HepG2 (cell line): ENCODE measurements at regions not wholly inside any gene's neighbourhood (a gene's known extent, or its start where the extent isn't known, plus 50 kb on each side); places are given as distances from the start of the nearest gene placed in this dataset.

Experiments
- ATAC-seq: fragments of 200-7000 bp; cut with Tn5 transposase; 3 replicates; pipeline ENCODE4 v1.9.1; 2020; ENCODE audit warnings: mild to moderate bottlenecking, moderate library complexity
- BruUV-seq: library from RNA; stranded (reverse); fragments of 400-500 nt; replicated peaks from 2 replicates; lab custom pipeline; 2021; lab: Mats Ljungman, UMichigan
- CTCF ChIA-PET: fragments of 300-600 bp; formaldehyde crosslinking; extraction: SDS; loops from one replicate; lab custom pipeline; 2021; ENCODE audit warnings: low total read pairs, inconsistent platforms, low intra/inter-chr PET ratio; lab: Yijun Ruan, JAX
- POLR2A ChIA-PET: fragments of 350-600 bp; sonication (Branson Sonifier 250); formaldehyde crosslinking; loops from one replicate; lab custom pipeline; 2020; ENCODE audit warnings: antibody characterized with exemption, inconsistent platforms; lab: Yijun Ruan, JAX
- DNase-seq: peaks from one replicate; pipeline ENCODE4 v3.0.0-alpha.2; 2015; ENCODE audit warnings: low spot score
- FAIRE-seq: peaks from 3 replicates; lab custom pipeline; 2011; peaks lifted over from hg19 to GRCh38; lab: Jason Lieb, UNC
- H2AFZ ChIP-seq: one replicate; pipeline ENCODE4 v1.6.1; 2011; ENCODE audit warnings: low read length, inconsistent platforms
- H3K27ac ChIP-seq: fragments of 300-600 bp; 3 replicates; pipeline ENCODE4 v1.8.0; 2011; ENCODE audit warnings: mixed run types, mild to moderate bottlenecking, mixed read lengths, low read length, inconsistent platforms; ENCODE audit not compliant: insufficient read depth; ENCODE audit errors: extremely low read length
- H3K27me3 ChIP-seq, 2 experiments: fragments of 200-600 bp in 1 of 2; 2 replicates in 1 of 2; 3 replicates in 1 of 2; pipeline versions ENCODE4 v1.6.0 to v1.8.0; 2011; ENCODE audit warnings: low read length in 2 of 2, mild to moderate bottlenecking in 2 of 2, moderate library complexity in 2 of 2, inconsistent platforms in 1 of 2; ENCODE audit not compliant: insufficient read depth in 2 of 2, control insufficient read depth in 1 of 2
- H3K36me3 ChIP-seq, 2 experiments: fragments of 200-600 bp in 1 of 2; replicated peaks in 1 of 2; 2 replicates in 1 of 2; 3 replicates in 1 of 2; pipeline versions ENCODE4 v1.5.1 to v1.8.0; 2011; ENCODE audit warnings: low read length in 2 of 2, inconsistent platforms in 1 of 2; ENCODE audit not compliant: insufficient read depth in 2 of 2, control insufficient read depth in 1 of 2
- H3K4me1 ChIP-seq: 2 replicates; pipeline ENCODE4 v1.5.1; 2012; ENCODE audit warnings: low read length, inconsistent platforms; ENCODE audit not compliant: insufficient read depth
- H3K4me2 ChIP-seq: 2 replicates; pipeline ENCODE4 v1.6.0; 2011; ENCODE audit warnings: low read depth, low read length, inconsistent platforms
- H3K4me3 ChIP-seq, 3 experiments: fragments of 200-600 bp in 1 of 3; sonication (generic), shearing (Covaris generic) in 1 of 3; replicated peaks in 1 of 3; 2 replicates each; pipeline ENCODE4 v1.5.1; 2011 to 2016; ENCODE audit warnings: low read length in 3 of 3, inconsistent platforms in 2 of 3, low read depth in 2 of 3, mild to moderate bottlenecking in 2 of 3, control low read depth in 1 of 3, mixed read lengths in 1 of 3; ENCODE audit not compliant: insufficient read depth in 1 of 3
- H3K79me2 ChIP-seq: one replicate; pipeline ENCODE4 v1.6.1; 2011; ENCODE audit warnings: low read length, inconsistent platforms; ENCODE audit not compliant: insufficient read depth
- H3K9ac ChIP-seq: 2 replicates; pipeline ENCODE4 v1.6.0; 2011; ENCODE audit warnings: mild to moderate bottlenecking, low read depth, low read length, inconsistent platforms; ENCODE audit not compliant: insufficient read depth
- H3K9me3 ChIP-seq: 2 replicates; pipeline ENCODE4 v1.5.1; 2012; ENCODE audit warnings: mild to moderate bottlenecking, low read length
- H4K20me1 ChIP-seq: 2 replicates; pipeline ENCODE4 v1.6.0; 2011; ENCODE audit warnings: inconsistent platforms, mild to moderate bottlenecking, low read length, moderate library complexity; ENCODE audit not compliant: insufficient read depth
- AKAP8 ChIP-seq: sonication (generic); formaldehyde crosslinking; IDR thresholded peaks from 2 replicates; pipeline ENCODE4 v1.5.1; 2020; ENCODE audit warnings: mild to moderate bottlenecking, missing genetic modification reagents
- BRD4 ChIP-seq: sonication (generic); formaldehyde crosslinking; IDR thresholded peaks from 2 replicates; pipeline ENCODE4 v1.4.0; 2020; ENCODE audit warnings: missing genetic modification reagents
- ERF ChIP-seq: IDR thresholded peaks from 2 replicates; pipeline ENCODE4 v1.6.1; 2018; ENCODE audit warnings: missing biosample characterization, missing genetic modification reagents
- FIP1L1 ChIP-seq: fragments of 200-400 bp; formaldehyde crosslinking; IDR thresholded peaks from 2 replicates; pipeline ENCODE4 v1.6.1; 2018; ENCODE audit warnings: low read depth, mild to moderate bottlenecking, low read length, moderate library complexity, borderline replicate concordance; ENCODE audit not compliant: insufficient read depth
- HMGA1 ChIP-seq: sonication (generic); formaldehyde crosslinking; conservative IDR thresholded peaks from 2 replicates; pipeline ENCODE4 v1.4.0; 2020; ENCODE audit warnings: missing genetic modification reagents
- MBD4 ChIP-seq: IDR thresholded peaks from 2 replicates; pipeline ENCODE4 v1.6.1; 2012; ENCODE audit warnings: low read length, inconsistent platforms, borderline replicate concordance
- SIN3A ChIP-seq: IDR thresholded peaks from 2 replicates; pipeline ENCODE4 v1.6.1; 2011; ENCODE audit warnings: low read depth, mild to moderate bottlenecking, control low read depth, low read length, borderline replicate concordance
- SNRNP70 ChIP-seq: fragments of 200-400 bp; formaldehyde crosslinking; IDR thresholded peaks from 2 replicates; pipeline ENCODE4 v1.6.1; 2017; ENCODE audit warnings: mild to moderate bottlenecking, low read depth, low read length, moderate library complexity
- ZNF20 ChIP-seq: sonication (generic); formaldehyde crosslinking; IDR thresholded peaks from 2 replicates; pipeline ENCODE4 v1.4.0; 2020; ENCODE audit warnings: mild to moderate bottlenecking, moderate library complexity, missing genetic modification reagents
- ZNF30 ChIP-seq: sonication (generic); formaldehyde crosslinking; IDR thresholded peaks from 2 replicates; pipeline ENCODE4 v1.5.0; 2020; ENCODE audit warnings: mild to moderate bottlenecking, missing genetic modification reagents
- ZNF33B ChIP-seq: sonication (generic); formaldehyde crosslinking; IDR thresholded peaks from 2 replicates; pipeline ENCODE4 v1.5.1; 2020; ENCODE audit warnings: mild to moderate bottlenecking, missing genetic modification reagents
- ZNF563 ChIP-seq: sonication (generic); formaldehyde crosslinking; IDR thresholded peaks from 2 replicates; pipeline ENCODE4 v1.8.0; 2022; ENCODE audit warnings: mild to moderate bottlenecking, moderate library complexity, missing genetic modification reagents
- ZNF780A ChIP-seq: sonication (generic); formaldehyde crosslinking; IDR thresholded peaks from 2 replicates; pipeline ENCODE4 v1.8.0; 2022; ENCODE audit warnings: mild to moderate bottlenecking, missing genetic modification reagents, moderate library complexity
- WGBS: methylation state at CpG from one replicate; pipeline ENCODE4 v1.1.6; 2017; ENCODE audit warnings: low lambda C conversion rate; 5-methylcytosine and 5-hydroxymethylcytosine counted together
- in situ Hi-C: cut with HindIII; loops from 2 replicates; pipeline ENCODE4 v1.10.0; 2017; ENCODE audit warnings: low pct_unique_long_range_greater_than_20kb; ENCODE audit not compliant: extremely low pct_ligation_motif_present
- intact Hi-C: fragments of 100-400 bp; cut with micrococcal nuclease; formaldehyde crosslinking; loops from one replicate; pipeline ENCODE4 v1.10.0; 2022; ENCODE audit not compliant: unreplicated experiment

GRCh38 chr12:67446716-67447115 is 177.6 kb downstream of the CAND1 start:
- no peak for ATAC-seq
- no peak for TF ChIP-seq MBD4
- no peak for TF ChIP-seq AKAP8 (CRISPR knock-in tag)
- TF ChIP-seq FIP1L1 = no peak
- no peak for TF ChIP-seq SIN3A
- no peak for TF ChIP-seq ZNF33B (CRISPR knock-in tag)
- no peak for TF ChIP-seq BRD4 (CRISPR knock-in tag)
- TF ChIP-seq ZNF20 = no peak
- TF ChIP-seq ZNF780A (CRISPR knock-in tag) = no peak
- TF ChIP-seq, all 625 proteins: peak for 0
- Histone ChIP-seq H4K20me1 (no peaks in the 10 kb centered on the region), H3K9ac (no peak overlapping the region), H3K36me3 (no peaks in the 10 kb centered on the region), H3K27ac (no peak overlapping the region), H3K4me3 (no peak overlapping the region), H2AFZ (no peak overlapping the region), H3K4me2 (no peak overlapping the region), H3K27me3 (0 out of 5 replicates have a peak, but pooled peaks cover 0 to 2% of the 10 kb centered on the region in 2 experiments), H3K9me3 (no peaks in the 10 kb centered on the region), H3K4me1 (0 out of 2 replicates have a peak, but pooled peaks cover 8% of the 10 kb centered on the region), H3K79me2 (no peaks in the 10 kb centered on the region)
- 5% methylated on average over 5 of the region's 5 CpGs for WGBS
- FAIRE-seq = no peak
- intact Hi-C loops (no loop called here), in situ Hi-C loops (no loop called here)
- no TSS peak for BruUV-seq
- ChIA-PET POLR2A (no interaction called here), CTCF (no interaction called here)
- DNase-seq = no peak

- H3K9ac ChIP-seq = no peak overlapping the region
- 0 out of 2 replicates have a peak, but pooled peaks cover 3% of the 10 kb centered on the region for H3K4me1 ChIP-seq
- ChIA-PET CTCF (no interaction called here), POLR2A (no interaction called here)
- FAIRE-seq = no peak
- H4K20me1 ChIP-seq = no peaks in the 10 kb centered on the region
- in situ Hi-C loops (no loop called here), intact Hi-C loops (no loop called here)
- BruUV-seq = no TSS peak
- H3K4me2 ChIP-seq = no peak overlapping the region
- H2AFZ ChIP-seq = no peak overlapping the region
- DNase-seq = no peak
- H3K27me3 ChIP-seq = 0 out of 5 replicates have a peak, but pooled peaks cover 0 to 1% of the 10 kb centered on the region in 2 experiments
- H3K4me3 ChIP-seq = no peak overlapping the region
- H3K36me3 ChIP-seq = no peaks in the 10 kb centered on the region
- no peaks in the 10 kb centered on the region for H3K79me2 ChIP-seq
- no peak for ATAC-seq
- no peak overlapping the region for H3K27ac ChIP-seq
- TF ChIP-seq ERF (CRISPR knock-in tag) (no peak), SNRNP70 (no peak), ZNF563 (no peak), HMGA1 (CRISPR knock-in tag) (no peak), ZNF30 (no peak)
- H3K9me3 ChIP-seq = no peaks in the 10 kb centered on the region
These were observed 178.0 kb downstream of the CAND1 start for GRCh38 chr12:67447180-67447579.
